ENCODE measurements at regions not wholly inside any gene's neighbourhood (a gene's known extent, or its start where the extent isn't known, plus 50 kb on each side); places are given as distances from the start of the nearest gene placed in this dataset.

DNA sequence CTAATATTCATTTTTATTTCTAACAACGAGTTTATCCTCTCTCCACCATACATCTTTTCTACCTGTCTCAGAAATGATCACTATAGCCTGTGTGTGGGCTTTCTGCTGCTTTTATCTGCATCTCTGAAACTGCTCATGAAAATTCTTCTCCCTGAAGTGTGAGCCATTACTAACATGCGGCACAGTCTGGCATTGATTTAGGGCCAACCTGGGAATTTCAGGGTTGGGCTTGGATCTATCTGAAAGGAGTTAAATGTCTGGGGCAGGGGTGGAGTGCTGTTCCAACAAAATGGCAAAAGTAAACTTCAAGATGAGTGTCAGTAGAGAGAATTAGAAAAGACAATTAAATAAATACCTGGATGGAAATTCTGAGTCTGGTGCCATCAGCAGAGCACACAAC is 198.2 kb upstream of the OSR1 start:
- TF ChIP-seq, protein P1, sequence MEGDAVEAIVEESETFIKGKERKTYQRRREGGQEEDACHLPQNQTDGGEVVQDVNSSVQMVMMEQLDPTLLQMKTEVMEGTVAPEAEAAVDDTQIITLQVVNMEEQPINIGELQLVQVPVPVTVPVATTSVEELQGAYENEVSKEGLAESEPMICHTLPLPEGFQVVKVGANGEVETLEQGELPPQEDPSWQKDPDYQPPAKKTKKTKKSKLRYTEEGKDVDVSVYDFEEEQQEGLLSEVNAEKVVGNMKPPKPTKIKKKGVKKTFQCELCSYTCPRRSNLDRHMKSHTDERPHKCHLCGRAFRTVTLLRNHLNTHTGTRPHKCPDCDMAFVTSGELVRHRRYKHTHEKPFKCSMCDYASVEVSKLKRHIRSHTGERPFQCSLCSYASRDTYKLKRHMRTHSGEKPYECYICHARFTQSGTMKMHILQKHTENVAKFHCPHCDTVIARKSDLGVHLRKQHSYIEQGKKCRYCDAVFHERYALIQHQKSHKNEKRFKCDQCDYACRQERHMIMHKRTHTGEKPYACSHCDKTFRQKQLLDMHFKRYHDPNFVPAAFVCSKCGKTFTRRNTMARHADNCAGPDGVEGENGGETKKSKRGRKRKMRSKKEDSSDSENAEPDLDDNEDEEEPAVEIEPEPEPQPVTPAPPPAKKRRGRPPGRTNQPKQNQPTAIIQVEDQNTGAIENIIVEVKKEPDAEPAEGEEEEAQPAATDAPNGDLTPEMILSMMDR (IDR thresholded peaks at IDR 0.05): no peak
- Histone ChIP-seq H3K4me1 (no peaks in the 10 kb centered on the region), H3K36me3 (no peaks in the 10 kb centered on the region), H3K27ac (no peak overlapping the region), H3K9me3 (no peaks in the 10 kb centered on the region), H3K4me3 (no peak overlapping the region), H3K27me3 (no peaks in the 10 kb centered on the region)
- DNase-seq (no peak), ATAC-seq (no peak)
- intact Hi-C loops (cut with DNase I): no loop called here

DNA sequence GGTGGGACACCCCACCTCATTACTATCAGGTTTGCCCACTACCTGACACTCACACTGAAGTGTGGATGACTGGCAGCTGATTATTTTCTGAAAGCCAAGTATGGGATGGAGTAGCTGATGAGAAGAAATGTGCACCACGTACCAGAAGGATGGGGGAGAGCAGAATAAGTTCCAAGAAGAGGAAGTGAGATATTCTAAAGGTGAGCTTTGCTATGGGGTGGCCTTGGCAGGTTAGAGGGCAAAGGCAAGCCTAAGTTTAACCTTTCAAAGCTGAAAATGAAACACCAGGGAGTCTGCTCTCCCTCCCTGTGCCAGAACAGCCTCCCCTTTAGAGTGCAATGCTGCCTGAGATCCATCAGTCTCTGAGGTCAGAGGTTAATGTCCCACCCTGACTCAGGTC is 196.1 kb upstream of the OSR1 start:
- no peaks in the 10 kb centered on the region for H3K27me3 ChIP-seq
- DNase-seq (no peak), ATAC-seq (no peak)
- H3K9me3 ChIP-seq: no peaks in the 10 kb centered on the region
- H3K27ac ChIP-seq: no peak overlapping the region
- intact Hi-C loops (cut with DNase I): no loop called here
- H3K36me3 ChIP-seq: no peaks in the 10 kb centered on the region
- no peak overlapping the region for H3K4me3 ChIP-seq
- H3K4me1 ChIP-seq: no peaks in the 10 kb centered on the region
- TF ChIP-seq, protein P1 (IDR thresholded peaks at IDR 0.05): no peak

DNA sequence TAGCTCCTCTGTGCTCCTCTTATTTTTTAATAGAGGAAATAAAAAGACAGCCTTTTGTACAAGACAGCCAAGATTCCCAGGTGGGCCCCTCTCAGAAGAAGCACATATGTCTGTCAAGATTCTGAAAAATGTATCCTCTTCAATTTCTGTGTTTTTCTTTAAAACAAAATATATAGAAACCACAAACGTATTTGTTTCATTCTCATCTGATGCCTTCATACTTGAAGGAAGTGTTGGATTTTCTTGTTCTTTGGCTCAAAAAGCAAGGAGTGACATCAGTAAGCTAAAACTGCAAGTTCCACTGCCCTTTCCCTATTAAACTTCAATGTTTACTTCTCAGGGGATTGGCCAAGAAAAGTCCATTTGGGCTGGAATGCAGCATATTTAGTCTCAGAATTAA is 193.8 kb upstream of the OSR1 start:
- H3K36me3 ChIP-seq: no peaks in the 10 kb centered on the region
- ATAC-seq (no peak), DNase-seq (no peak)
- intact Hi-C loops (cut with DNase I): no loop called here
- no peak overlapping the region for H3K27ac ChIP-seq
- no peak overlapping the region for H3K4me3 ChIP-seq
- no peaks in the 10 kb centered on the region for H3K9me3 ChIP-seq
- TF ChIP-seq, protein P1 (IDR thresholded peaks at IDR 0.05): no peak
- H3K4me1 ChIP-seq: no peaks in the 10 kb centered on the region
- H3K27me3 ChIP-seq: no peaks in the 10 kb centered on the region

DNA sequence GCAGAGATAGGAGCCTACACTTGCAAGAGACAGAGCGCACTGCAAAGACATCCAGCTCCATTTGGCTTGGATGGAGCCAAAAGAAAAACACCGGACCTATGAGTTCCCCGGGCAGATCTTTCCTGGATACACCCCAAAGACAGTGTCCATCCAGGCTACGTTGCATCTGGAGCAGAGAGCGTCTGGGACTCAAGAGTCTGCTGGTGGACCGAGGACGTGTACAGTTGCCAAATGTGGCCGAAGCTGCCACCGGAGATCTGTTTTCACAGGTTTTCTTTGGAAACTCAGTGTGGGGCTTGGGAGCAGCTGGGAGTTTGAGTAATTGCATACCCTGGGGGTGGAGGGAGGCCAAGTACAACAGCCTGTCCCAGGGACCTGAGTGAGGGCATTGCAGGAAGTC is 192.3 kb upstream of the OSR1 start:
- Histone ChIP-seq H3K36me3 (no peaks in the 10 kb centered on the region), H3K4me3 (no peak overlapping the region), H3K4me1 (no peaks in the 10 kb centered on the region), H3K9me3 (no peaks in the 10 kb centered on the region), H3K27me3 (no peaks in the 10 kb centered on the region), H3K27ac (no peak overlapping the region)
- no peak for DNase-seq
- ATAC-seq: no peak
- intact Hi-C loops (cut with DNase I): no loop called here
- TF ChIP-seq, protein P1 (IDR thresholded peaks at IDR 0.05): no peak

DNA sequence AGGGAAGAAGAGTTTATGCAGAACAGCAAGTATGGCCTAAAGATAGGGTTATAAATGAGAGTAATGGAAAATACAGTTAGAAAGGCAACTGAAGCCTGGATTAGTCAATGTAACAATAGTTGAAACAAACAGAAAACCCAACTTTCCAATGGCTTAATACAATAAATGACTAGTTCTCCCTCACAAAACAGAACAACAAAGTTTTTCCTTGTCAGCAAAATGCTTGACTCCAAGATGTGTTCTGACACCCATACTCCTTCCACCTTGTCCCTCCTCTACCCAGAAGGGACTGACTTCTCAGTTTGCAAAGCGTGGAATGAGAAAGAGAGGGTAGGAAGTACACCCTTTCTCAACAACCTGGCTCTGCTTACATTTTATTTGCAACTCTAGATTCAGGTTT is 191.4 kb upstream of the OSR1 start:
- no peaks in the 10 kb centered on the region for H3K27me3 ChIP-seq
- no peak overlapping the region for H3K27ac ChIP-seq
- DNase-seq (no peak), ATAC-seq (no peak)
- TF ChIP-seq, protein P1 (IDR thresholded peaks at IDR 0.05): no peak
- intact Hi-C loops (cut with DNase I): no loop called here
- H3K4me1 ChIP-seq: no peaks in the 10 kb centered on the region
- H3K36me3 ChIP-seq: no peaks in the 10 kb centered on the region
- H3K4me3 ChIP-seq: no peak overlapping the region
- no peaks in the 10 kb centered on the region for H3K9me3 ChIP-seq

All from left lung (tissue), 4 donors.